Neuronal stem cell (in vitro differentiated cells): ENCODE measurements at regions not wholly inside any gene's neighbourhood (a gene's known extent, or its start where the extent isn't known, plus 50 kb on each side); places are given as distances from the start of the nearest gene placed in this dataset.
"Not testable (repeated sequence)": the region's sequence is repeated elsewhere in the genome, so short reads cannot be mapped to it uniquely, and the experiment has no call there.

Experiments used
- DNase-seq: peaks from one replicate; pipeline ENCODE4 v3.0.0-alpha.2; 2013; ENCODE audit warnings: low spot score
- H2AFZ ChIP-seq: one replicate; pipeline ENCODE4 v1.6.1; 2013; ENCODE audit warnings: mild to moderate bottlenecking, low read length, inconsistent platforms
- H2AK5ac ChIP-seq: 2 replicates; pipeline ENCODE4 v1.6.1; 2013; ENCODE audit warnings: low read depth, mild to moderate bottlenecking, inconsistent platforms, low read length, moderate library complexity, mixed read lengths
- H2BK120ac ChIP-seq: 2 replicates; pipeline ENCODE4 v1.6.1; 2013; ENCODE audit warnings: low read depth, mild to moderate bottlenecking, inconsistent platforms, low read length, moderate library complexity, mixed read lengths
- H2BK12ac ChIP-seq: one replicate; pipeline ENCODE4 v1.6.1; 2013; ENCODE audit warnings: low read length, inconsistent platforms
- H2BK15ac ChIP-seq: 2 replicates; pipeline ENCODE4 v1.6.1; 2013; ENCODE audit warnings: mild to moderate bottlenecking, low read length, inconsistent platforms, mixed read lengths
- H2BK5ac ChIP-seq: one replicate; pipeline ENCODE4 v1.6.1; 2013; ENCODE audit warnings: inconsistent platforms, mild to moderate bottlenecking, low read length, moderate library complexity
- H3K14ac ChIP-seq: one replicate; pipeline ENCODE4 v1.6.1; 2013; ENCODE audit warnings: low read length, inconsistent platforms
- H3K18ac ChIP-seq: 2 replicates; pipeline ENCODE4 v1.6.1; 2013; ENCODE audit warnings: low read length, inconsistent platforms
- H3K23ac ChIP-seq: 2 replicates; pipeline ENCODE4 v1.6.1; 2013; ENCODE audit warnings: low read depth, mild to moderate bottlenecking, mixed read lengths, low read length, inconsistent platforms; ENCODE audit not compliant: poor library complexity
- H3K27ac ChIP-seq: replicated peaks from 3 replicates; pipeline ENCODE4 v1.5.1; 2013; ENCODE audit warnings: low read length, inconsistent platforms
- H3K27me3 ChIP-seq, 3 experiments: 2 replicates each; pipeline ENCODE4 v1.6.1; 2013; ENCODE audit warnings: low read length in 3 of 3, mild to moderate bottlenecking in 2 of 3, inconsistent platforms in 1 of 3, low read depth in 1 of 3, mixed read lengths in 1 of 3, moderate library complexity in 1 of 3; ENCODE audit not compliant: control insufficient read depth in 3 of 3, insufficient read depth in 3 of 3
- H3K36me3 ChIP-seq, 2 donors: replicated peaks in 1 of 2; 2 replicates each; pipeline ENCODE4 v1.6.1; 2013; ENCODE audit warnings: low read length in 2 of 2; ENCODE audit not compliant: control insufficient read depth in 2 of 2, insufficient read depth in 2 of 2
- H3K4ac ChIP-seq: 2 replicates; pipeline ENCODE4 v1.6.1; 2013; ENCODE audit warnings: inconsistent platforms, mild to moderate bottlenecking, low read length, moderate library complexity
- H3K4me1 ChIP-seq, 2 donors: 1 replicate in 1 of 2; 2 replicates in 1 of 2; pipeline ENCODE4 v1.6.1; 2013; ENCODE audit warnings: low read length in 2 of 2, low read depth in 1 of 2; ENCODE audit not compliant: control insufficient read depth in 2 of 2, insufficient read depth in 1 of 2
- H3K4me2 ChIP-seq: one replicate; pipeline ENCODE4 v1.6.1; 2013; ENCODE audit warnings: mild to moderate bottlenecking, low read length, inconsistent platforms; ENCODE audit not compliant: insufficient read depth, poor library complexity, severe bottlenecking
- H3K4me3 ChIP-seq, 2 donors: 2 replicates each; pipeline ENCODE4 v1.5.1; 2013; ENCODE audit warnings: low read length in 2 of 2, mild to moderate bottlenecking in 2 of 2, inconsistent platforms in 1 of 2, moderate library complexity in 1 of 2
- H3K79me1 ChIP-seq: one replicate; pipeline ENCODE4 v1.6.1; 2013; ENCODE audit warnings: low read depth, mild to moderate bottlenecking, inconsistent platforms, low read length, moderate library complexity
- H3K9ac ChIP-seq: one replicate; pipeline ENCODE4 v1.6.1; 2013; ENCODE audit warnings: mild to moderate bottlenecking, low read depth, low read length, inconsistent platforms; ENCODE audit not compliant: poor library complexity
- H3K9me3 ChIP-seq, 2 donors: replicated peaks in 1 of 2; 2 replicates each; pipeline versions ENCODE3 to v1.6.1; 2013; ENCODE audit warnings: low read length in 2 of 2, mild to moderate bottlenecking in 2 of 2, inconsistent platforms in 1 of 2, low read depth in 1 of 2, mixed read lengths in 1 of 2, moderate library complexity in 1 of 2; ENCODE audit not compliant: control insufficient read depth in 2 of 2, insufficient read depth in 1 of 2
- H4K8ac ChIP-seq: one replicate; pipeline ENCODE4 v1.6.1; 2013; ENCODE audit warnings: low read depth, mild to moderate bottlenecking, inconsistent platforms, low read length, moderate library complexity
- H4K91ac ChIP-seq: one replicate; pipeline ENCODE4 v1.6.1; 2013; ENCODE audit warnings: low read length, low read depth, mild to moderate bottlenecking, inconsistent platforms; ENCODE audit not compliant: poor library complexity
- WGBS, 2 donors: extraction: QIAGEN DNeasy Blood & Tissue Kit; methylation state at CpG; one replicate each; pipeline ENCODE4 v1.1.7; 2013; ENCODE audit warnings: missing lambda C conversion rate in 2 of 2, mixed read lengths in 1 of 2; ENCODE audit not compliant: insufficient read length in 2 of 2, insufficient replicate concordance in 1 of 2; ENCODE audit errors: extremely low coverage in 2 of 2; 5-methylcytosine and 5-hydroxymethylcytosine counted together

- Histone ChIP-seq H4K91ac (no peak overlapping the region), H3K9me3 (peaks cover 0 to 3% of the 10 kb centered on the region in 2 donors), H3K9ac (no peak overlapping the region), H4K8ac (no peak overlapping the region), H3K4me2 (no peak overlapping the region), H3K79me1 (no peaks in the 10 kb centered on the region), H2BK12ac (no peak overlapping the region), H2BK5ac (no peak overlapping the region), H3K36me3 (no peaks in the 10 kb centered on the region), H2AFZ (no peak overlapping the region), H3K4ac (no peak overlapping the region), H2AK5ac (no peak overlapping the region), H3K18ac (no peak overlapping the region), H2BK15ac (no peak overlapping the region), H3K4me1 (peaks cover 0 to 9% of the 10 kb centered on the region in 2 donors), H3K27me3 (peaks cover 0 to 2% (median 0%) of the 10 kb centered on the region in 3 experiments), H3K23ac (no peak overlapping the region), H3K27ac (no peak overlapping the region), H3K14ac (no peak overlapping the region), H3K4me3 (no peak overlapping the region), H2BK120ac (no peak overlapping the region)
- WGBS, 2 donors, result no CpG with 5 or more reads among the region's 4 CpGs
- no peak for DNase-seq
These were observed 237.8 kb upstream of the GALNT17 start for GRCh38 chr7:70893971-70894715.

- Histone ChIP-seq H3K9me3 (peaks cover 0 to 3% of the 10 kb centered on the region in 2 donors), H3K4me2 (no peak overlapping the region), H3K14ac (no peak overlapping the region), H3K4ac (no peak overlapping the region), H3K79me1 (no peaks in the 10 kb centered on the region), H2AK5ac (no peak overlapping the region), H4K91ac (no peak overlapping the region), H4K8ac (no peak overlapping the region), H3K23ac (no peak overlapping the region), H3K4me1 (peaks cover 0 to 9% of the 10 kb centered on the region in 2 donors), H3K18ac (no peak overlapping the region), H3K9ac (no peak overlapping the region), H3K27me3 (peaks cover 0 to 2% (median 0%) of the 10 kb centered on the region in 3 experiments), H3K36me3 (no peaks in the 10 kb centered on the region), H3K4me3 (no peak overlapping the region), H2BK120ac (no peak overlapping the region), H2AFZ (no peak overlapping the region), H3K27ac (no peak overlapping the region), H2BK12ac (no peak overlapping the region), H2BK5ac (no peak overlapping the region), H2BK15ac (no peak overlapping the region)
- no CpG with 5 or more reads among the region's 6 CpGs for WGBS, 2 donors
- DNase-seq, result no peak
These were observed 237.1 kb upstream of the GALNT17 start for GRCh38 chr7:70894799-70895198.

GRCh38 chr7:70895337-70896200 lies 236.4 kb upstream of the GALNT17 start:
- not testable (repeated sequence) for H3K36me3 ChIP-seq, H3K4me1 ChIP-seq, H2AK5ac ChIP-seq, H3K18ac ChIP-seq, H2BK15ac ChIP-seq, H3K27ac ChIP-seq, H3K4ac ChIP-seq, H3K79me1 ChIP-seq, H2BK5ac ChIP-seq, DNase-seq, H3K9ac ChIP-seq, H2BK120ac ChIP-seq, H4K8ac ChIP-seq, H3K23ac ChIP-seq, H3K4me2 ChIP-seq, H3K27me3 ChIP-seq, H3K14ac ChIP-seq, H3K9me3 ChIP-seq, H3K4me3 ChIP-seq, H2AFZ ChIP-seq, H2BK12ac ChIP-seq, H4K91ac ChIP-seq
- WGBS, 2 donors, result no CpG with 5 or more reads among the region's 7 CpGs
